GM19463 (cell line): ENCODE measurements at regions not wholly inside any gene's neighbourhood (a gene's known extent, or its start where the extent isn't known, plus 50 kb on each side); places are given as distances from the start of the nearest gene placed in this dataset.
A peak's percentile ranks its signal among the peaks of the same experiment; 100 is the strongest.

ENCODE experiments used
- ATAC-seq: cut with Tn5 transposase; IDR thresholded peaks from one replicate; pipeline ENCODE4 v1.9.1; 2021; ENCODE audit warnings: mild to moderate bottlenecking, moderate library complexity; ENCODE audit not compliant: unreplicated experiment

- no peak for ATAC-seq
These were observed 323.7 kb upstream of the CDH11 start for GRCh38 chr16:65445313-65446260.

- no peak for ATAC-seq
These were observed 319.6 kb upstream of the CDH11 start for GRCh38 chr16:65441501-65441900.

- no peak for ATAC-seq
These were observed 307.8 kb upstream of the CDH11 start for GRCh38 chr16:65429504-65430181.

- no peak for ATAC-seq
These were observed 304.6 kb upstream of the CDH11 start for GRCh38 chr16:65426484-65426883.

GRCh38 chr16:65422934-65423333 is 301.1 kb upstream of the CDH11 start:
- ATAC-seq, result no peak

GRCh38 chr16:65421596-65421995 is 299.7 kb upstream of the CDH11 start:
- no peak for ATAC-seq

- no peak for ATAC-seq
These were observed 296.6 kb upstream of the CDH11 start for GRCh38 chr16:65418435-65418834.

GRCh38 chr16:65415460-65415859 is 293.6 kb upstream of the CDH11 start:
- ATAC-seq, result no peak

GRCh38 chr16:65414284-65414984 is 292.6 kb upstream of the CDH11 start:
- ATAC-seq, result peak; percentile 60

- no peak for ATAC-seq
These were observed 292.0 kb upstream of the CDH11 start for GRCh38 chr16:65413861-65414260.

- ATAC-seq, result no peak
These were observed 288.9 kb upstream of the CDH11 start for GRCh38 chr16:65410801-65411200.

- ATAC-seq, result no peak
These were observed 287.6 kb upstream of the CDH11 start for GRCh38 chr16:65409510-65409909.

GRCh38 chr16:65406933-65407332 is 285.1 kb upstream of the CDH11 start:
- ATAC-seq, result no peak

GRCh38 chr16:65406116-65406515 is 284.3 kb upstream of the CDH11 start:
- ATAC-seq, result no peak

- no peak for ATAC-seq
These were observed 272.4 kb upstream of the CDH11 start for GRCh38 chr16:65394281-65394680.

GRCh38 chr16:65392806-65393565 is 271.1 kb upstream of the CDH11 start:
- no peak for ATAC-seq

- ATAC-seq, result no peak
These were observed 266.7 kb upstream of the CDH11 start for GRCh38 chr16:65388592-65388991.

GRCh38 chr16:65386672-65387071 is 264.8 kb upstream of the CDH11 start:
- no peak for ATAC-seq

- no peak for ATAC-seq
These were observed 262.6 kb upstream of the CDH11 start for GRCh38 chr16:65384441-65384840.

GRCh38 chr16:65377195-65377594 is 255.3 kb upstream of the CDH11 start:
- ATAC-seq, result no peak

GRCh38 chr16:65376601-65377000 is 254.7 kb upstream of the CDH11 start:
- no peak for ATAC-seq
